ENCODE measurements at regions not wholly inside any gene's neighbourhood (a gene's known extent, or its start where the extent isn't known, plus 50 kb on each side); places are given as distances from the start of the nearest gene placed in this dataset.

- TF ChIP-seq, protein P1, sequence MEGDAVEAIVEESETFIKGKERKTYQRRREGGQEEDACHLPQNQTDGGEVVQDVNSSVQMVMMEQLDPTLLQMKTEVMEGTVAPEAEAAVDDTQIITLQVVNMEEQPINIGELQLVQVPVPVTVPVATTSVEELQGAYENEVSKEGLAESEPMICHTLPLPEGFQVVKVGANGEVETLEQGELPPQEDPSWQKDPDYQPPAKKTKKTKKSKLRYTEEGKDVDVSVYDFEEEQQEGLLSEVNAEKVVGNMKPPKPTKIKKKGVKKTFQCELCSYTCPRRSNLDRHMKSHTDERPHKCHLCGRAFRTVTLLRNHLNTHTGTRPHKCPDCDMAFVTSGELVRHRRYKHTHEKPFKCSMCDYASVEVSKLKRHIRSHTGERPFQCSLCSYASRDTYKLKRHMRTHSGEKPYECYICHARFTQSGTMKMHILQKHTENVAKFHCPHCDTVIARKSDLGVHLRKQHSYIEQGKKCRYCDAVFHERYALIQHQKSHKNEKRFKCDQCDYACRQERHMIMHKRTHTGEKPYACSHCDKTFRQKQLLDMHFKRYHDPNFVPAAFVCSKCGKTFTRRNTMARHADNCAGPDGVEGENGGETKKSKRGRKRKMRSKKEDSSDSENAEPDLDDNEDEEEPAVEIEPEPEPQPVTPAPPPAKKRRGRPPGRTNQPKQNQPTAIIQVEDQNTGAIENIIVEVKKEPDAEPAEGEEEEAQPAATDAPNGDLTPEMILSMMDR (IDR thresholded peaks at IDR 0.05), result no peak
- TF ChIP-seq POLR2A (IDR thresholded peaks at IDR 0.05) (no peak), POLR2AphosphoS5 (IDR thresholded peaks at IDR 0.05) (no peak), EP300 (IDR thresholded peaks at IDR 0.05) (no peak)
These were observed 731.8 kb downstream of the KCTD8 start for GRCh38 chr4:43716721-43717395.
